IMR-90 (cell line): ENCODE measurements at regions not wholly inside any gene's neighbourhood (a gene's known extent, or its start where the extent isn't known, plus 50 kb on each side); places are given as distances from the start of the nearest gene placed in this dataset.

Experiments
- ATAC-seq: fragments of 200-7000 bp; cut with Tn5 transposase; 2 replicates; pipeline ENCODE4 v1.9.1; 2020; ENCODE audit warnings: low read depth, mild to moderate bottlenecking, moderate library complexity
- BruUV-seq: library from RNA; stranded (reverse); fragments of 400-500 nt; replicated peaks from 2 replicates; lab custom pipeline; 2021; lab: Mats Ljungman, UMichigan
- CTCF ChIA-PET: fragments of 300-600 bp; formaldehyde crosslinking; extraction: SDS; loops from one replicate; lab custom pipeline; 2021; ENCODE audit warnings: antibody characterized with exemption; lab: Yijun Ruan, JAX
- POLR2A ChIA-PET: fragments of 300-600 bp; sonication (Branson Sonifier 250); formaldehyde crosslinking; loops from one replicate; lab custom pipeline; 2022; ENCODE audit warnings: antibody characterized with exemption; ENCODE audit not compliant: unreplicated experiment; lab: Charles Lee
- DNase-seq: peaks from one replicate; pipeline ENCODE4 v3.0.0; 2013
- H2AFZ ChIP-seq: replicated peaks from 2 replicates; pipeline ENCODE3; 2013; ENCODE audit warnings: low read length, mild to moderate bottlenecking; ENCODE audit not compliant: poor library complexity
- H2AK5ac ChIP-seq: 2 replicates; pipeline ENCODE4 v1.6.1; 2013; ENCODE audit warnings: low read depth, low read length, inconsistent platforms
- H2AK9ac ChIP-seq: replicated peaks from 2 replicates; pipeline ENCODE3; 2013; ENCODE audit warnings: mild to moderate bottlenecking, low read depth, low read length, moderate library complexity; ENCODE audit not compliant: poor library complexity
- H2BK120ac ChIP-seq: 2 replicates; pipeline ENCODE4 v1.6.1; 2013; ENCODE audit warnings: low read depth, low read length, inconsistent platforms
- H2BK15ac ChIP-seq: 3 replicates; pipeline ENCODE4 v1.6.1; 2013; ENCODE audit warnings: low read depth, low read length, inconsistent platforms
- H2BK20ac ChIP-seq: 2 replicates; pipeline ENCODE4 v1.6.1; 2013; ENCODE audit warnings: low read depth, mild to moderate bottlenecking, inconsistent platforms, low read length, moderate library complexity
- H2BK5ac ChIP-seq: 2 replicates; pipeline ENCODE4 v1.6.1; 2013; ENCODE audit warnings: mild to moderate bottlenecking, low read depth, low read length, inconsistent platforms; ENCODE audit not compliant: poor library complexity, severe bottlenecking
- H3K14ac ChIP-seq: replicated peaks from 2 replicates; pipeline ENCODE4 v1.6.1; 2013; ENCODE audit warnings: low read depth, low read length, inconsistent platforms
- H3K18ac ChIP-seq: 2 replicates; pipeline ENCODE4 v1.6.1; 2013; ENCODE audit warnings: low read depth, low read length, control low read depth
- H3K23ac ChIP-seq: 2 replicates; pipeline ENCODE4 v1.6.1; 2013; ENCODE audit warnings: low read depth, low read length, inconsistent platforms
- H3K27ac ChIP-seq: 2 replicates; pipeline ENCODE4 v1.5.1; 2013; ENCODE audit warnings: mild to moderate bottlenecking, control low read depth, low read length; ENCODE audit not compliant: insufficient read depth
- H3K27me3 ChIP-seq: 2 replicates; pipeline ENCODE4 v1.6.1; 2013; ENCODE audit warnings: low read length; ENCODE audit not compliant: control insufficient read depth, insufficient read depth
- H3K36me3 ChIP-seq: 2 replicates; pipeline ENCODE4 v1.6.1; 2013; ENCODE audit warnings: low read length, mixed read lengths; ENCODE audit not compliant: control insufficient read depth, insufficient read depth
- H3K4ac ChIP-seq: 2 replicates; pipeline ENCODE4 v1.6.1; 2013; ENCODE audit warnings: low read depth, low read length, inconsistent platforms
- H3K4me1 ChIP-seq: 2 replicates; pipeline ENCODE4 v1.6.1; 2013; ENCODE audit warnings: low read length, mixed read lengths; ENCODE audit not compliant: control insufficient read depth, insufficient read depth
- H3K4me2 ChIP-seq: 2 replicates; pipeline ENCODE4 v1.6.1; 2013; ENCODE audit warnings: low read depth, mild to moderate bottlenecking, control low read depth, low read length, moderate library complexity
- H3K4me3 ChIP-seq: 2 replicates; pipeline ENCODE4 v1.5.1; 2013; ENCODE audit warnings: low read depth, mild to moderate bottlenecking, control low read depth, low read length, moderate library complexity; ENCODE audit not compliant: insufficient read depth
- H3K56ac ChIP-seq: 2 replicates; pipeline ENCODE4 v1.6.1; 2013; ENCODE audit warnings: low read length, inconsistent platforms; ENCODE audit not compliant: insufficient read depth; ENCODE audit errors: extremely low read depth
- H3K79me1 ChIP-seq, 2 experiments: 2 replicates each; pipeline ENCODE4 v1.6.1; 2013; ENCODE audit warnings: low read length in 2 of 2, inconsistent platforms in 1 of 2, low read depth in 1 of 2
- H3K9ac ChIP-seq: 2 replicates; pipeline ENCODE4 v1.6.1; 2013; ENCODE audit warnings: low read depth, low read length, control low read depth
- H3K9me1 ChIP-seq: 2 replicates; pipeline ENCODE4 v1.6.1; 2013; ENCODE audit warnings: low read length, inconsistent platforms; ENCODE audit not compliant: insufficient read depth
- H3K9me3 ChIP-seq: 2 replicates; pipeline ENCODE4 v1.6.1; 2013; ENCODE audit warnings: low read length; ENCODE audit not compliant: control insufficient read depth, insufficient read depth
- H4K20me1 ChIP-seq: 2 replicates; pipeline ENCODE4 v1.6.1; 2013; ENCODE audit warnings: low read length, inconsistent platforms; ENCODE audit not compliant: insufficient read depth
- H4K5ac ChIP-seq: 2 replicates; pipeline ENCODE4 v1.6.1; 2013; ENCODE audit warnings: mild to moderate bottlenecking, low read depth, low read length, control low read depth
- H4K8ac ChIP-seq, 2 experiments: 2 replicates each; pipeline ENCODE4 v1.6.1; 2013; ENCODE audit warnings: low read depth in 2 of 2, low read length in 2 of 2, control low read depth in 1 of 2, inconsistent platforms in 1 of 2
- H4K91ac ChIP-seq: 2 replicates; pipeline ENCODE4 v1.6.1; 2013; ENCODE audit warnings: low read depth, low read length, inconsistent platforms; ENCODE audit not compliant: insufficient read depth
- BHLHE40 ChIP-seq: fragments of 150-350 bp; IDR thresholded peaks from 2 replicates; pipeline ENCODE4 v1.6.1; 2016; ENCODE audit warnings: mild to moderate bottlenecking, low read depth, low read length
- CEBPB ChIP-seq: IDR thresholded peaks from 2 replicates; pipeline ENCODE4 v1.6.1; 2012; ENCODE audit warnings: low read depth, low read length, improper control_type of control experiment
- CHD1 ChIP-seq: IDR thresholded peaks from 2 replicates; pipeline ENCODE4 v1.6.1; 2012; ENCODE audit warnings: low read depth, low read length, improper control_type of control experiment
- FOS ChIP-seq: fragments of 150-350 bp; IDR thresholded peaks from 2 replicates; pipeline ENCODE4 v1.6.1; 2016; ENCODE audit warnings: low read depth, low read length
- MAFK ChIP-seq: IDR thresholded peaks from 2 replicates; pipeline ENCODE4 v1.6.1; 2012; ENCODE audit warnings: low read depth, low read length, improper control_type of control experiment
- NFE2L2 ChIP-seq: fragments of 150-350 bp; IDR thresholded peaks from 2 replicates; pipeline ENCODE4 v1.6.1; 2016; ENCODE audit warnings: low read depth, mild to moderate bottlenecking, low read length
- POLR2A ChIP-seq: IDR thresholded peaks from 2 replicates; pipeline ENCODE4 v1.6.1; 2012; ENCODE audit warnings: mild to moderate bottlenecking, low read depth, low read length
- RAD21 ChIP-seq: IDR thresholded peaks from 2 replicates; pipeline ENCODE4 v1.6.1; 2012; ENCODE audit warnings: low read length, improper control_type of control experiment
- RCOR1 ChIP-seq: IDR thresholded peaks from 2 replicates; pipeline ENCODE4 v1.6.1; 2012; ENCODE audit warnings: mild to moderate bottlenecking, low read length, improper control_type of control experiment; ENCODE audit not compliant: insufficient replicate concordance
- RFX5 ChIP-seq: IDR thresholded peaks from 2 replicates; pipeline ENCODE4 v1.8.0; 2012; ENCODE audit warnings: low read depth, mild to moderate bottlenecking, low read length, moderate library complexity
- WGBS, 2 experiments: methylation state at CpG; one replicate each; pipeline versions ENCODE4 v1.1.5 to v1.1.7; 2013; ENCODE audit warnings: missing lambda C conversion rate in 2 of 2; ENCODE audit not compliant: insufficient read length in 1 of 2; ENCODE audit errors: extremely low coverage in 2 of 2; 5-methylcytosine and 5-hydroxymethylcytosine counted together
- dilution Hi-C: fragments of 300-500 bp; cut with HindIII; formaldehyde crosslinking; loops from one replicate; pipeline ENCODE4 v1.14.3; 2018; ENCODE audit warnings: low sequenced_read_pairs; ENCODE audit not compliant: unreplicated experiment
- in situ Hi-C: fragments of 300-500 bp; cut with MboI; formaldehyde crosslinking; loops from 3 replicates; pipeline ENCODE4 v1.14.3; 2019; ENCODE audit warnings: low sequenced_read_pairs, inconsistent platforms, mixed read lengths
- intact Hi-C: fragments of 100-400 bp; cut with micrococcal nuclease; formaldehyde crosslinking; loops from 2 replicates; pipeline ENCODE4 v1.10.0; 2022
- TF ChIP-seq, protein P1 (sequence below): conservative IDR thresholded peaks from 2 replicates; pipeline ENCODE4 v1.5.1; 2012; ENCODE audit warnings: mild to moderate bottlenecking, low read depth, low read length, improper control_type of control experiment
- TF ChIP-seq, protein P2 (sequence below): fragments of 150-350 bp; IDR thresholded peaks from 2 replicates; pipeline ENCODE4 v1.6.1; 2017; ENCODE audit warnings: mild to moderate bottlenecking, antibody characterized with exemption, low read length, low read depth

- no peak overlapping the region for H2BK5ac ChIP-seq
- no peak overlapping the region for H4K8ac ChIP-seq
- dilution Hi-C loops = no loop called here
- no peaks in the 10 kb centered on the region for H3K79me1 ChIP-seq
- no peak overlapping the region for H2AK9ac ChIP-seq
- H3K27ac ChIP-seq = no peak overlapping the region
- CTCF ChIA-PET = interaction anchor here (0.6 kb wide), 1 partner anchor 12 kb away, joined by 3 read pairs; no protein-coding TSS in a partner anchor
- BruUV-seq = no TSS peak
- H3K9ac ChIP-seq = no peak overlapping the region
- H3K14ac ChIP-seq = no peak overlapping the region
- H3K9me1 ChIP-seq = no peaks in the 10 kb centered on the region
- no peak overlapping the region for H3K18ac ChIP-seq
- no peak overlapping the region for H2AK5ac ChIP-seq
- no peaks in the 10 kb centered on the region for H3K4me1 ChIP-seq
- H4K20me1 ChIP-seq = no peaks in the 10 kb centered on the region
- ATAC-seq (no peak), DNase-seq (no peak)
- H3K4ac ChIP-seq = no peak overlapping the region
- no CpG with 5 or more reads among the region's 2 CpGs for WGBS, 2 experiments
- no peak overlapping the region for H3K56ac ChIP-seq
- H3K4me2 ChIP-seq = no peak overlapping the region
- H2BK120ac ChIP-seq = no peak overlapping the region
- intact Hi-C loops = no loop called here
- H2BK15ac ChIP-seq = no peak overlapping the region
- H4K91ac ChIP-seq = no peak overlapping the region
- POLR2A ChIA-PET = no interaction called here
- no peaks in the 10 kb centered on the region for H3K9me3 ChIP-seq
- H2BK20ac ChIP-seq = no peak overlapping the region
- no peak overlapping the region for H3K4me3 ChIP-seq
- no peak overlapping the region for H2AFZ ChIP-seq
- no peaks in the 10 kb centered on the region for H3K36me3 ChIP-seq
- in situ Hi-C loops = no loop called here
- no peak overlapping the region for H4K5ac ChIP-seq
- H3K23ac ChIP-seq = no peak overlapping the region
- no peak for TF ChIP-seq CHD1
- no peak for TF ChIP-seq BHLHE40
- TF ChIP-seq, protein P1, sequence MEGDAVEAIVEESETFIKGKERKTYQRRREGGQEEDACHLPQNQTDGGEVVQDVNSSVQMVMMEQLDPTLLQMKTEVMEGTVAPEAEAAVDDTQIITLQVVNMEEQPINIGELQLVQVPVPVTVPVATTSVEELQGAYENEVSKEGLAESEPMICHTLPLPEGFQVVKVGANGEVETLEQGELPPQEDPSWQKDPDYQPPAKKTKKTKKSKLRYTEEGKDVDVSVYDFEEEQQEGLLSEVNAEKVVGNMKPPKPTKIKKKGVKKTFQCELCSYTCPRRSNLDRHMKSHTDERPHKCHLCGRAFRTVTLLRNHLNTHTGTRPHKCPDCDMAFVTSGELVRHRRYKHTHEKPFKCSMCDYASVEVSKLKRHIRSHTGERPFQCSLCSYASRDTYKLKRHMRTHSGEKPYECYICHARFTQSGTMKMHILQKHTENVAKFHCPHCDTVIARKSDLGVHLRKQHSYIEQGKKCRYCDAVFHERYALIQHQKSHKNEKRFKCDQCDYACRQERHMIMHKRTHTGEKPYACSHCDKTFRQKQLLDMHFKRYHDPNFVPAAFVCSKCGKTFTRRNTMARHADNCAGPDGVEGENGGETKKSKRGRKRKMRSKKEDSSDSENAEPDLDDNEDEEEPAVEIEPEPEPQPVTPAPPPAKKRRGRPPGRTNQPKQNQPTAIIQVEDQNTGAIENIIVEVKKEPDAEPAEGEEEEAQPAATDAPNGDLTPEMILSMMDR = no peak
- no peak for TF ChIP-seq RFX5
- TF ChIP-seq RCOR1 = no peak
- no peak for TF ChIP-seq POLR2A
- TF ChIP-seq CEBPB = no peak
- TF ChIP-seq RAD21 = no peak
- no peak for TF ChIP-seq FOS
- TF ChIP-seq, protein P2, sequence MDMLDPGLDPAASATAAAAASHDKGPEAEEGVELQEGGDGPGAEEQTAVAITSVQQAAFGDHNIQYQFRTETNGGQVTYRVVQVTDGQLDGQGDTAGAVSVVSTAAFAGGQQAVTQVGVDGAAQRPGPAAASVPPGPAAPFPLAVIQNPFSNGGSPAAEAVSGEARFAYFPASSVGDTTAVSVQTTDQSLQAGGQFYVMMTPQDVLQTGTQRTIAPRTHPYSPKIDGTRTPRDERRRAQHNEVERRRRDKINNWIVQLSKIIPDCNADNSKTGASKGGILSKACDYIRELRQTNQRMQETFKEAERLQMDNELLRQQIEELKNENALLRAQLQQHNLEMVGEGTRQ = no peak
- no peak for TF ChIP-seq MAFK
- TF ChIP-seq NFE2L2 = no peak
- no peaks in the 10 kb centered on the region; the same call in 1 of the 2 replicates for H3K27me3 ChIP-seq
Measured at GRCh38 chr5:135690466-135690865, 111.7 kb upstream of the CXCL14 start.
